OCI-LY7 (cell line): ENCODE measurements at regions not wholly inside any gene's neighbourhood (a gene's known extent, or its start where the extent isn't known, plus 50 kb on each side); places are given as distances from the start of the nearest gene placed in this dataset.

Source experiments
- EZH2phosphoT487 ChIP-seq: fragments of 200-600 bp; sonication (generic); IDR thresholded peaks from 2 replicates; pipeline ENCODE4 v1.6.1; 2018; ENCODE audit warnings: low read depth, borderline replicate concordance, mild to moderate bottlenecking, mixed run types, antibody characterized with exemption, low read length, moderate library complexity, mixed read lengths
- TF ChIP-seq, protein P1 (sequence below): fragments of 200-600 bp; sonication (generic); conservative IDR thresholded peaks from 2 replicates; pipeline ENCODE4 v1.5.1; 2014; ENCODE audit warnings: mild to moderate bottlenecking, antibody characterized with exemption, low read length, moderate library complexity, mixed read lengths

DNA sequence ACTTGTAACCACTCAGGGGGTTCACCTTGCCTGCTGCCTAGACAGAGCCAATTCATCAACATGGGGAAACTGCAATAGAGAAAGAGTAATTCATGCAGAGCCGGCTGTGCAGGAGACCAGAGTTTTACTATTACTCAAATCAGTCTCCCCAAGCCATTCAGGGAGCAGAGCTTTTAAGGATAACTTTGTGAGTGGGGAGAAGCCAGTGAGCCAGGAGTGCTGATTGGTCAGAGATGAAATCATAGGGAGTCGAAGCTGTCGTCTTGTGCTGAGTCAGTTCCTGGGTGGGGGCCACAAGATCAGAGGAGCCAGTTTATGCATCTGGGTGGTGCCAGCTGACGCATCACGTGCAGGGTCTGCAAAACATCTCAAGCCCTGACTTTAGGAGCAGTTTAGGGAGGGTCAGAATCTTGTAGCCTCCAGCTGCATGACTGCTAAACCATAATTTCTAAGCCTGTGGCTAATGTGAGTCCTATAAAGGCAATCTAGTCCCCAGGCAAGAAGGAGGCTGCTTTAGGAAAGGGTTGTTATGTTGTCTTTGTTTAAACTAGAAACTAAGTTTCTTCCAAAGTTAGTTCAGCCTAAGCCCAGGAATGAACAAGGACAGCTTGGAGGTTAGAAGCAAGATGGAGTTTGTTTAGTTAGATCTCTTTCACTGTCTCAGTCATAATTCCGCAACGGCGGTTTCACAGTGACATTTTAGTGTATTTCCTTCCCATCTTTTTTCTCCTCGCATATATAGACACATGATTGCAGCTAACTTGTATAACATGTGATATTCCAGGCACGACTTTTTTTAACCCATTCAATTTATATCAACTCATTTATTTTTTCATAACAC lies 68.9 kb upstream of the NCOR2 start:
- TF ChIP-seq, protein P1, sequence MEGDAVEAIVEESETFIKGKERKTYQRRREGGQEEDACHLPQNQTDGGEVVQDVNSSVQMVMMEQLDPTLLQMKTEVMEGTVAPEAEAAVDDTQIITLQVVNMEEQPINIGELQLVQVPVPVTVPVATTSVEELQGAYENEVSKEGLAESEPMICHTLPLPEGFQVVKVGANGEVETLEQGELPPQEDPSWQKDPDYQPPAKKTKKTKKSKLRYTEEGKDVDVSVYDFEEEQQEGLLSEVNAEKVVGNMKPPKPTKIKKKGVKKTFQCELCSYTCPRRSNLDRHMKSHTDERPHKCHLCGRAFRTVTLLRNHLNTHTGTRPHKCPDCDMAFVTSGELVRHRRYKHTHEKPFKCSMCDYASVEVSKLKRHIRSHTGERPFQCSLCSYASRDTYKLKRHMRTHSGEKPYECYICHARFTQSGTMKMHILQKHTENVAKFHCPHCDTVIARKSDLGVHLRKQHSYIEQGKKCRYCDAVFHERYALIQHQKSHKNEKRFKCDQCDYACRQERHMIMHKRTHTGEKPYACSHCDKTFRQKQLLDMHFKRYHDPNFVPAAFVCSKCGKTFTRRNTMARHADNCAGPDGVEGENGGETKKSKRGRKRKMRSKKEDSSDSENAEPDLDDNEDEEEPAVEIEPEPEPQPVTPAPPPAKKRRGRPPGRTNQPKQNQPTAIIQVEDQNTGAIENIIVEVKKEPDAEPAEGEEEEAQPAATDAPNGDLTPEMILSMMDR: no peak
- no peak for TF ChIP-seq EZH2phosphoT487
